ENCODE measurements at regions not wholly inside any gene's neighbourhood (a gene's known extent, or its start where the extent isn't known, plus 50 kb on each side); places are given as distances from the start of the nearest gene placed in this dataset.

DNA sequence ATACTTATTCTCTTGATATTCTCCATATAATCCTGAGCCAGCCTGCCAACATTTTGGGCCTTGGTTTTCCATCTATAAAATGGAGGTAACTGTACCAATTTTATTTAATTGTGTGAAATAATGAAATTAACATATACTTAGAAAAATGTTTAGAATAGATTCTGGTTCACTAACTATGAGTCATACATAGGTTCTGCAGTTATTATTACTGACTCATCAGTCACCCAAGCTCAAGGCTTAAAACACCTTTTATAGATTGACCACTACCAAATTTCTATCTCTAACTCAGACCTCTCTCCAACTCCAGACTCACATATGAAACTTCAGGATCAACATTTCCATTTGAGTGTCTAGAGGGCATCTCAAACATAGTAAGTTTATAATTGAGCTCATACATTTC, 1277.2 kb upstream of the GJE1 start:
- DNase-seq: no peak

- DNase-seq: no peak
Measured at GRCh38 chr6:140854318-140854717, 1278.4 kb upstream of the GJE1 start.

DNA sequence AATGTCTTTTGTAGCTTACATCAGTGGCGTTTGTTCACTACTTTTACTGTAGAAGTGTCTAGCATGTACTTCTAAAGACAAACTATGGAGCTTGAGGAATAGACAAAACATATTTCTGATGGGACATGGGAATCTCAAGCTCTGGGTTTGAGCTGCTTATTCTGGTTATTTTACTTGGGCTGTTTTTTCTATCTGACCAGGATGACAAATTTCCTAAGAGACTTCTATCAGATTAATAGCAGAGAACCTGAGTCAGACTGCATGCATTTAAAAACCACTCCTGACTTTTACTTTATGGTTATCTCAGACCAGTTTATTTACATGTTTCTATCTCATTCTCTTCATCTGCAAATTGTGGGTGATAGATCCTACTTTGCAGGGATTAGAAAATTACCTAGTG, 1282.3 kb upstream of the GJE1 start:
- DNase-seq: no peak

DNA sequence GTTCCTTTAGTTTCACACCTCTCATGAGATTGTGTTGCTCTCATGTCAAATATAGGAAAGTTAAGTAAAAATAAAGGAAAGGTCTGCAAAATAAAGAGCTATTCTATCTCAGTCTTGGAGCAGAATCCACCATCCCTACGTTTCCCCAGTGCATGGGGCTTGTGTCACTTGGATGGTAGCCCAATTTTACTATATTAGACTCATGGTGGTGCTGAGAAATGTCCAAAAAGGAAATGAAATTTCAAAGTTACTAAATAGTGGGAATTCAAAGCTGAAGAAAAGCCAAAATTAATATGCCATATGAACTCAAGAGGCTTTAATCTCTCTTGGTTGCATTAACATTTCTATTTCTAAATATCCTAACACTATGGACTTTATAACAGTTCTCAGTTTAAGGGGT, 1283.3 kb upstream of the GJE1 start:
- DNase-seq: no peak

DNA sequence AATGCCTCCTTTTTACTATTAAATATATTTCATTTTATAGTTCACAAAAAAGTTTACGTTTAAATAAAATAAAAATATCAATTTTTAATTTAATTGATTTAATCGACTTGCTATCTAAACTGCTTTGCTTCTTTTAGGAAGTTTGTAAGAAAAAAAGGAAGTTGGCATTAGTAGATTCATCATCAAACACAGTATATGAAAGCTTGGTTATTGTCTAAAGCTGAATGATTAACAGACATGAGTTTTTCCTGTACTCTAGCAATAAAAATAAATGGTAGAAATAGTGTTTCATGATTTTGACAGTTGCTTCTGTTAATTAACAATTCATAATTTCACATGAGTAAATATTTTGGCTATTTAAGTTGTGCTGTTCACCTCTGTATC, 1285.5 kb upstream of the GJE1 start:
- no peak for DNase-seq

GRCh38 chr6:140846503-140847261, 1286.0 kb upstream of the GJE1 start:
- no peak for DNase-seq

DNA sequence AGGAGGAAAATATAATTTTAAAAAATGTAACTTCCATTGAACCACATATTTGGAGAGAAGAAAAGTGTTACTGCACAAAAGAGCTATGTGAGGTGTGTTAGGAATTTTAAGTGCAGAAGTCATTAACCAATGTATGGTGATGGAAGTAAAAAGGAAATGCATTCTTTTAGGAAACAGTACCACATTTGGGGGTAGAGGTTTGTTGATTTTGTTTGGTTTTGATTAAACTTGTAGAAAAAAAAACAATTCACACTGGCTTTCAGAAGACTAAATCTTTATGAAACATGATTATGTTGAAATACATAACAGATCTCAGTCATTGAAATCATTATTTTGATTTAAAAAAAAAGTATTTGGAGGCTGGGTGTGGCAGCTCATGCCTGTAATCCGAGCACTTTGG, 1287.0 kb upstream of the GJE1 start:
- DNase-seq: no peak

GRCh38 chr6:140844167-140844566, 1288.6 kb upstream of the GJE1 start:
- DNase-seq: no peak

DNA sequence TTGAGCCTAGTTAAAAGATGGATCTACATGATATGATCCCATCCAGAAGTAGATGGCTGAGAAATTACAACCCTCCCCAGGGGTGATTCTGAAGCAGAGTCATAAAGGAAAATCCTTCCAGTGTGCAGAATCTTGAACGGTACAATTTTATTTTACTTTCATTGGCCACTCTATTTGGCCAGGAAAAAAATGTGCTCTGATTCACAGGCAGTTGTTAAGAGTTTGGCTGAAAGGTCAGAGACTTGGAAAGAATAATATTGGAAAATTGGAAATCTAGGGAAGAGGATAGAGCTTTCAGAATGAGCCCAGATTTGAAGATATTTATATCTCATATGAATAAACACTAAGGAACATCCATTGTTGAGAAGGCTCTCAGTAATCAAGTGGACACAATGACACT, 1299.3 kb upstream of the GJE1 start:
- DNase-seq: no peak

DNA sequence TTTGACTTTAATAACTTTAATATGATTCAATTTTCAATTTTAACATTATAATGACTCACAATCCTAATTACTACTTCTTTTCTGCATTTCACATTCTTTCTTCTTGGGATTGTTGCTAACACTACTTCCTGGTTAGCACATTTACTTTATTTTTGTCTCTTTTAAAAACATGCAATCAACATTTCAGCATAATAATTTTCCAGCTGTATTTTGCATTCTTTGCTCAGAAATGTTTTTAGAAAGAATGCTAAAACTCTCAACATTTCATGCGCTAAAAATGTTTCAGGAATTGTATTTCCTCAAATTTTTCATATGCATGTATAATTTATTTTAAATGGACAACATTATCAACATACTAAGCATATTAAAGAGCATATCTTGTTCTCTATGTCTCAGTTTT, 1302.1 kb upstream of the GJE1 start:
- DNase-seq: no peak

GRCh38 chr6:140828856-140829255, 1303.9 kb upstream of the GJE1 start:
- DNase-seq: no peak

DNA sequence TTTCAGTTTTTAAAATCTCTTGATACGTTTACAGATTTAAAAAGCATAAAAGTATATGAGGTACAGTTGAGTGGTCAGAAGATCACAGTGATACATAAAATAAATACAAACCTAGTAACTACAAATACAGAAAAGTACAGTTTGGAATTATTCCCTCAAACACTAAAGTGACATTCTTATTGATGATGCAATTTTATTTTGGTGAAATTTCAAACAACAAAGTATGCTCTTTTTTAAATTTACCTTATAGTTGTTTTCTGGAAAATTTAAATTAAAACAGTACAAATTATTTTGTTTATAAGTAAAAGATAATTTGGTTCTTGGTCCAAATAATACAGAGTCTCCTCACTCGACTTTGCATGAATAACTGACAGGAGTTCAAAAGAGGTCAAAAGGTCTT, 1305.1 kb upstream of the GJE1 start:
- DNase-seq: no peak

DNA sequence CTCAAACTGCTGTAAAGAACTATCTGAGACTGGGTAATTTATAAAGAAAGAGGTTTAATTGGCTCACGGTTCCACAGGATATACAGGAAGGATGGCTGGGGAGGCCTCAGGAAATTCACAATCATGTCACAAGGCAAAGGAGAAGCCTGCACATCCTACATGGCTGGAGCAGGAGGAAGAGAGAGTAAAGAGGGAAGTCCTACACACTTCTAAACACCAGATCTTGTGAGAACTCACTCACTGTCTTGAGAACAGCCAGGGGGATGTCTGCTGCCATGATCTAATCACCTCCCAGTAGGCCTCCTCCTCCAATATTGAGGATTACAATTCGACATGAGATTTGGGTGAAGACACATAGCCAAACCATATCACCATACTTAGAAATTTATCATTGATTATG, 1307.0 kb upstream of the GJE1 start:
- no peak for DNase-seq

DNA sequence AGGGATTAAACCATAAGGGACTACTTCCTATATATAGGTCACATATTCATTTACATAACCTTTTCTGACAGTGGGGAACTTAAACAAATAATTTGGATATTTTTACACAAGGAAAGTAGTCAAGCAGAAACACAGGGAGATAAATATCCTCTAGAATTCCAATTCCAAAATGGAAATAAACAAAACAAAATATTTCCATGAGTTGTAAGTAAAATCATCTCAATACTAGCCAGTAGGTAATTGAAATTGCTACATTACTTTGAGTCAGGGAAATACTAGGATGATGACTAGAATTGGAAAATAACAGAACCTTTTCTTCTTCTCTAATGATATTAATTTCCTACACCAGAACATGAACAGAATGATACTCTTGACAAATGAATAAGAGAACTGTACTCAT, 1308.1 kb upstream of the GJE1 start:
- no peak for DNase-seq

DNA sequence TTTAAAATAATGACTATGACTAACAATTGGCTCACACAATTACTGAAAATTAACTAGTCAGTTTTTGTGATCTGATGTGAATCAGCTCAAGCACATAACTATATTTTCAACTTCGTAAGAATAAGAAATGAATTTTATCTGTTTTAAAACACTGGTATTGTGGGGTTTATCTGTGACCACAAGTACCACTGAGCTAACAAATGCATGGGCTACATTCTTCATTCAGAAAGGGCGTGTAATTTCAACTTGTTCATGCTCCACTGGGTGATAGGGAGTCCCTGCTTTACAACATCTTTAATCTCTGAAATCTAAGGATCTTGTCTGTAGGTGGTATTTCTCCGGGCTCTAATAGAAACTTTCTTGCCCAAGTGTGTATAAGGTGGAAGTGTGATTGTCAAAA, 1311.5 kb upstream of the GJE1 start:
- no peak for DNase-seq

- no peak for DNase-seq
Measured at GRCh38 chr6:140817176-140817575, 1315.5 kb upstream of the GJE1 start.

DNA sequence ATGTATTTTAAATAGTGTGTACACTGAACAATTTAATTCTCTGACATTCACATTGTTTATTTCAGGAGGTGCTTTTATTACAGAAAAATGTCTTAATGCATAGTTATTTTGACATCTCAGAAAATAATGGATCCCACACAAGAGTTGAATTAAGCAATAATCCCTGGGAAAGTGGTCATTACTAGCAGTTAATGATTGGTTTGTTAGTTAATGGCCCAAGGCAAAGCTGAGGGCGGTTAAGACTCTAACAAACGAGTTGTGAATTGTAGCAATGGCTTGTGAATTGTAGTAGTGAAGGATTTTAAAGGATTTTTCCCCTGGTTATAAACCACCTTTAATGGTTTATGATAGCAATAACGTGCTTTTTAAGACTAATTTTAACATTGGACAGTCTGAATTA, 1316.0 kb upstream of the GJE1 start:
- DNase-seq: no peak

DNA sequence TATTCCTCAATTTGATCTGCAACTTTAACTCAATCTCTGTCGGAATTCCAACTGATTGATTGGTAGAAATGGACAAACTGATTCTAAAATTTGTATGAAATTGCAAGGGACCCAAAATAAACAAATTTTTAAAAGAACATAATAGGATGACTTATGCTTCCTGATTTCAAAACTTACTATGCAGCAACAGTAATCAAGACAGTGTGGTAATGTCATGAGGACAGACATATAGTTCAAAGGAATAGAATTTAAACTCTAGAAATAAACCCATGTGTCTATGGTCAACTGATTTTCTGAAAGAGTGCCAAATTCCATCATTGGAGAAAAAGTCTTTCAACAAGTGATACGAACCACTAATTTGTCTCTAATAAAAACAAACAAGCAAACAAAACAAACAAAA, 1320.1 kb upstream of the GJE1 start:
- DNase-seq: no peak

GRCh38 chr6:140811642-140812041, 1321.1 kb upstream of the GJE1 start:
- DNase-seq: no peak

GRCh38 chr6:140809694-140810101, 1323.0 kb upstream of the GJE1 start:
- DNase-seq: no peak

DNA sequence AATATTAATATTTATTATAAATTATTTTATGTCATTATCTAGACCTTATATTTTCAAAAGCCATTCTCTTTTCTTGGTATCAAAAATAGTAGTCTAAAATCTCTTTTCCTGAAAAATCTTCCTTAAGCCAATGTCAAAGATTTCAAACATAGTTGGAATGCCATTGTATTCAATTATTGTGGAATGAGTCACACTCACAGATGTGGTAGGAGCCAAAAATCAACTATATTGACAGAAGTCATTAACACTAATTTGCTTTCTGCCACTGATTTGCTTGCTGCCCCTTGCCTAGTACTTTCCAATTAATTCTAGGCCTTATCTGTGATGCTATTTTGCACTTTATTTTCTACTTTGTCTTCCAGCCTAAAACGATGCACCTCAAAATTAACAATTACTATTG, 1326.3 kb upstream of the GJE1 start:
- DNase-seq: no peak

DNA sequence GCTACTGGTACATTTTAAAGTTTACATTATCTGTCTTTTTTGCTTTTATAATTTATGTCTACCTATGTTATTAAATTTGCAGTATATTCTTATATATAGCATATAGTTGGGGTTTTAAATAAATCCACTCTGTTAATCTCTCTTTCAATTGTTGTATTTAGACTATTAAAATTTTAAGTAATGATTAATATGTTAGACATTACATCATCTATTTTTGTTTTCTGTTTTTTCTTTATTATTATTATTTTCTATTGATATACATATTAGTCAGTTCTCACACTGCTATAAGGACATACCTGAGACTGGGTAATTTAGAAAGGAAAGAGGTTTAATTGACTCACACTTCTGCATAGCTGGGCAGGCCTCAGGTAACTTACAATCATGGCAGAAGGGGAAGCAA, 1338.2 kb upstream of the GJE1 start:
- no peak for DNase-seq

GRCh38 chr6:140790109-140790508, 1342.6 kb upstream of the GJE1 start:
- DNase-seq: no peak

DNA sequence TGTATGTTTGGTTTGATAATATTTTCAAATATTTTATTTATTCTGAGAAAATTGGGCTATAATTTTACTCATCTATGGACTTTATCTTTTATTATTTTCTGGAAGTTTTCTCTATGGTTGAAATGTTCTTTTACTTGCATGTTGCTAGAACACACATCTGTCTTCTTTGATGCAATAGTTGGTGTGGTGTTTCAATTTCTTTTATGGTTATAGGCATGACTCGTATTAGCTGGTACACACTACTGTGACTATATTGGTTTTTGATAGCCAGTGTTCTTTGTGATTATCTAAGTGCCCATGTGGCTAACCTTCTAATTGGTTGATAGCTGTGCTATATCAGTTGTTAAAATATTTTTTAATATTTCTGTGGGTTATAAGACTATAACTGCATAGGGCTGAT, 1343.3 kb upstream of the GJE1 start:
- DNase-seq: no peak

GRCh38 chr6:140785926-140786325, 1346.8 kb upstream of the GJE1 start:
- no peak for DNase-seq

GRCh38 chr6:140784573-140784972, 1348.2 kb upstream of the GJE1 start:
- DNase-seq: no peak

Measured in NCI-H2081 (cell line).